Nephron (organoid): ENCODE measurements at regions not wholly inside any gene's neighbourhood (a gene's known extent, or its start where the extent isn't known, plus 50 kb on each side); places are given as distances from the start of the nearest gene placed in this dataset.

ENCODE experiments used
- H3K27ac Mint-ChIP-seq, 3 experiments: 2 replicates each; pipeline ENCODE4 v1.8.0; 2020; ENCODE audit warnings: mixed read lengths in 3 of 3, mild to moderate bottlenecking in 2 of 3, moderate library complexity in 1 of 3
- H3K27me3 Mint-ChIP-seq: 2 replicates; pipeline ENCODE4 v1.8.0; 2021; ENCODE audit warnings: low read depth, mild to moderate bottlenecking, moderate library complexity, mixed read lengths
- H3K36me3 Mint-ChIP-seq: 2 replicates; pipeline ENCODE4 v1.8.0; 2020; ENCODE audit warnings: low read depth, mixed read lengths
- H3K4me1 Mint-ChIP-seq: 2 replicates; pipeline ENCODE4 v1.8.0; 2020; ENCODE audit warnings: mixed read lengths
- H3K4me3 Mint-ChIP-seq, 3 experiments: 2 replicates each; pipeline ENCODE4 v1.8.0; 2020; ENCODE audit warnings: mild to moderate bottlenecking in 3 of 3, mixed read lengths in 3 of 3, moderate library complexity in 2 of 3
- H3K9me3 Mint-ChIP-seq: 2 replicates; pipeline ENCODE4 v1.8.0; 2020; ENCODE audit warnings: mixed read lengths
- CTCF ChIP-seq, 3 experiments: fragments of 200-600 bp; sonication (generic); IDR thresholded peaks; one replicate each; pipeline ENCODE4 v1.5.0; 2021; ENCODE audit warnings: antibody characterized with exemption in 3 of 3; ENCODE audit not compliant: unreplicated experiment in 3 of 3

- no peaks in the 10 kb centered on the region for H3K36me3 Mint-ChIP-seq
- H3K9me3 Mint-ChIP-seq = peaks cover 42% of the 10 kb centered on the region
- TF ChIP-seq CTCF (IDR thresholded peaks at IDR 0.05; ENCODE audit: unreplicated experiment in 3 of 3) = no peak
- peaks cover 14% of the 10 kb centered on the region for H3K4me1 Mint-ChIP-seq
- no peak overlapping the region for H3K4me3 Mint-ChIP-seq
- no peak overlapping the region for H3K27ac Mint-ChIP-seq
- no peaks in the 10 kb centered on the region for H3K27me3 Mint-ChIP-seq
These were observed 80.8 kb upstream of the RPS6KA3 start for GRCh38 chrX:20347481-20347880.

GRCh38 chrX:20333672-20334071 lies 67.0 kb upstream of the RPS6KA3 start:
- Mint-ChIP-seq H3K9me3 (peaks cover 4% of the 10 kb centered on the region), H3K4me1 (no peaks in the 10 kb centered on the region), H3K27me3 (no peaks in the 10 kb centered on the region), H3K36me3 (no peaks in the 10 kb centered on the region), H3K4me3 (no peak overlapping the region), H3K27ac (no peak overlapping the region)
- TF ChIP-seq CTCF (IDR thresholded peaks at IDR 0.05; ENCODE audit: unreplicated experiment in 3 of 3) = no peak

GRCh38 chrX:20330545-20330944 lies 63.8 kb upstream of the RPS6KA3 start:
- TF ChIP-seq CTCF (IDR thresholded peaks at IDR 0.05; ENCODE audit: unreplicated experiment in 3 of 3) = no peak
- Mint-ChIP-seq H3K27ac (no peak overlapping the region), H3K9me3 (peaks cover 4% of the 10 kb centered on the region), H3K4me1 (no peaks in the 10 kb centered on the region), H3K36me3 (no peaks in the 10 kb centered on the region), H3K27me3 (no peaks in the 10 kb centered on the region), H3K4me3 (no peak overlapping the region)

GRCh38 chrX:20329435-20329834 lies 62.7 kb upstream of the RPS6KA3 start:
- Mint-ChIP-seq H3K27me3 (no peaks in the 10 kb centered on the region), H3K27ac (no peak overlapping the region), H3K9me3 (no peaks in the 10 kb centered on the region), H3K36me3 (no peaks in the 10 kb centered on the region), H3K4me1 (no peaks in the 10 kb centered on the region), H3K4me3 (no peak overlapping the region)
- TF ChIP-seq CTCF (IDR thresholded peaks at IDR 0.05; ENCODE audit: unreplicated experiment in 3 of 3) = no peak

GRCh38 chrX:20325786-20326388 lies 59.2 kb upstream of the RPS6KA3 start:
- no peaks in the 10 kb centered on the region for H3K4me1 Mint-ChIP-seq
- TF ChIP-seq CTCF (IDR thresholded peaks at IDR 0.05; ENCODE audit: unreplicated experiment in 3 of 3) = no peak
- H3K4me3 Mint-ChIP-seq = no peak overlapping the region
- no peaks in the 10 kb centered on the region for H3K27me3 Mint-ChIP-seq
- H3K36me3 Mint-ChIP-seq = no peaks in the 10 kb centered on the region
- H3K27ac Mint-ChIP-seq = no peak overlapping the region
- H3K9me3 Mint-ChIP-seq = no peaks in the 10 kb centered on the region

- no peaks in the 10 kb centered on the region for H3K27me3 Mint-ChIP-seq
- no peak for TF ChIP-seq CTCF (IDR thresholded peaks at IDR 0.05; ENCODE audit: unreplicated experiment in 3 of 3)
- no peaks in the 10 kb centered on the region for H3K36me3 Mint-ChIP-seq
- no peaks in the 10 kb centered on the region for H3K4me1 Mint-ChIP-seq
- no peaks in the 10 kb centered on the region for H3K9me3 Mint-ChIP-seq
- H3K4me3 Mint-ChIP-seq = no peak overlapping the region
- H3K27ac Mint-ChIP-seq = no peak overlapping the region
These were observed 56.2 kb upstream of the RPS6KA3 start for GRCh38 chrX:20322887-20323286.
